ENCODE measurements at regions not wholly inside any gene's neighbourhood (a gene's known extent, or its start where the extent isn't known, plus 50 kb on each side); places are given as distances from the start of the nearest gene placed in this dataset.

GRCh38 chr1:108077991-108078390 lies 113.0 kb upstream of the VAV3 start:
- TF ChIP-seq EZH2 (IDR thresholded peaks at IDR 0.05) (no peak), POLR2AphosphoS5 (IDR thresholded peaks at IDR 0.05; ENCODE audit: borderline replicate concordance, low read depth, low read length) (no peak)

Measured in SK-N-MC (cell line).